Fibroblast of lung (primary cell): ENCODE measurements at regions not wholly inside any gene's neighbourhood (a gene's known extent, or its start where the extent isn't known, plus 50 kb on each side); places are given as distances from the start of the nearest gene placed in this dataset.

ENCODE experiments used
- DNase-seq, 2 donors: peaks; one replicate each; pipeline versions ENCODE4 v3.0.0 to v3.0.0-alpha.2; 2010; ENCODE audit warnings: low read depth in 2 of 2
- H2AFZ ChIP-seq: 2 replicates; pipeline ENCODE4 v1.5.1; 2012; ENCODE audit warnings: low read length, control low read depth, inconsistent platforms
- H3K27ac ChIP-seq: 2 replicates; pipeline ENCODE4 v1.5.1; 2011; ENCODE audit warnings: low read length, control low read depth; ENCODE audit not compliant: insufficient read depth
- H3K27me3 ChIP-seq: 2 replicates; pipeline ENCODE4 v1.5.1; 2011; ENCODE audit warnings: mild to moderate bottlenecking, low read length; ENCODE audit not compliant: control insufficient read depth, insufficient read depth
- H3K36me3 ChIP-seq: 2 replicates; pipeline ENCODE4 v1.5.1; 2011; ENCODE audit warnings: low read length; ENCODE audit not compliant: control insufficient read depth, insufficient read depth
- H3K4me1 ChIP-seq: 2 replicates; pipeline ENCODE4 v1.5.1; 2011; ENCODE audit warnings: low read length; ENCODE audit not compliant: control insufficient read depth, insufficient read depth; ENCODE audit errors: extremely low read depth
- H3K4me2 ChIP-seq: 2 replicates; pipeline ENCODE4 v1.5.1; 2011; ENCODE audit warnings: low read length, control low read depth; ENCODE audit not compliant: insufficient read depth; ENCODE audit errors: extremely low read depth
- H3K4me3 ChIP-seq, 4 experiments: fragments of 200-600 bp in 1 of 4; sonication (generic) in 1 of 4; replicated peaks in 1 of 4; 2 replicates each; pipeline ENCODE4 v1.5.1; 2011 to 2016; ENCODE audit warnings: low read length in 4 of 4, low read depth in 3 of 4, mild to moderate bottlenecking in 3 of 4, control low read depth in 2 of 4, inconsistent platforms in 1 of 4, mixed read lengths in 1 of 4; ENCODE audit not compliant: insufficient read depth in 1 of 4; ENCODE audit errors: control extremely low read depth in 1 of 4
- H3K79me2 ChIP-seq: 2 replicates; pipeline ENCODE4 v1.5.1; 2012; ENCODE audit warnings: mild to moderate bottlenecking, low read length, inconsistent platforms; ENCODE audit not compliant: control insufficient read depth, insufficient read depth
- H3K9ac ChIP-seq: 2 replicates; pipeline ENCODE4 v1.5.1; 2011; ENCODE audit warnings: mild to moderate bottlenecking, low read length, control low read depth; ENCODE audit not compliant: insufficient read depth
- H3K9me3 ChIP-seq: 2 replicates; pipeline ENCODE4 v1.5.1; 2012; ENCODE audit warnings: low read depth, low read length; ENCODE audit not compliant: control insufficient read depth, insufficient read depth
- H4K20me1 ChIP-seq: 2 replicates; pipeline ENCODE4 v1.5.1; 2011; ENCODE audit warnings: low read length; ENCODE audit not compliant: control insufficient read depth, insufficient read depth; ENCODE audit errors: extremely low read depth
- CTCF ChIP-seq, 2 donors: IDR thresholded peaks in 1 of 2; conservative IDR thresholded peaks in 1 of 2; 1 replicate in 1 of 2; 2 replicates in 1 of 2; pipeline ENCODE4 v1.5.1; 2011 to 2012; ENCODE audit warnings: low read length in 2 of 2, control low read depth in 1 of 2, inconsistent platforms in 1 of 2, low read depth in 1 of 2, mild to moderate bottlenecking in 1 of 2
- EZH2 ChIP-seq: IDR thresholded peaks from 2 replicates; pipeline ENCODE4 v1.5.1; 2012; ENCODE audit warnings: low read length, control low read depth, mild to moderate bottlenecking; ENCODE audit errors: missing control alignments

GRCh38 chr14:101217616-101218371 lies 314.3 kb upstream of the RTL1 start:
- Histone ChIP-seq H3K9me3 (no peaks in the 10 kb centered on the region), H3K4me3 (no peak overlapping the region), H3K9ac (no peak overlapping the region), H3K4me1 (no peaks in the 10 kb centered on the region), H4K20me1 (no peaks in the 10 kb centered on the region), H2AFZ (no peak overlapping the region), H3K27ac (no peak overlapping the region), H3K79me2 (no peaks in the 10 kb centered on the region), H3K4me2 (no peak overlapping the region), H3K27me3 (no peaks in the 10 kb centered on the region), H3K36me3 (no peaks in the 10 kb centered on the region)
- TF ChIP-seq EZH2 (no peak), CTCF (conservative IDR thresholded peaks at IDR 0.05 in 1 of 2, IDR thresholded peaks at IDR 0.05 in 1 of 2; ENCODE audit: low read depth in 1 of 2, low read length in 2 of 2) (no peak)
- no peak for DNase-seq

DNA sequence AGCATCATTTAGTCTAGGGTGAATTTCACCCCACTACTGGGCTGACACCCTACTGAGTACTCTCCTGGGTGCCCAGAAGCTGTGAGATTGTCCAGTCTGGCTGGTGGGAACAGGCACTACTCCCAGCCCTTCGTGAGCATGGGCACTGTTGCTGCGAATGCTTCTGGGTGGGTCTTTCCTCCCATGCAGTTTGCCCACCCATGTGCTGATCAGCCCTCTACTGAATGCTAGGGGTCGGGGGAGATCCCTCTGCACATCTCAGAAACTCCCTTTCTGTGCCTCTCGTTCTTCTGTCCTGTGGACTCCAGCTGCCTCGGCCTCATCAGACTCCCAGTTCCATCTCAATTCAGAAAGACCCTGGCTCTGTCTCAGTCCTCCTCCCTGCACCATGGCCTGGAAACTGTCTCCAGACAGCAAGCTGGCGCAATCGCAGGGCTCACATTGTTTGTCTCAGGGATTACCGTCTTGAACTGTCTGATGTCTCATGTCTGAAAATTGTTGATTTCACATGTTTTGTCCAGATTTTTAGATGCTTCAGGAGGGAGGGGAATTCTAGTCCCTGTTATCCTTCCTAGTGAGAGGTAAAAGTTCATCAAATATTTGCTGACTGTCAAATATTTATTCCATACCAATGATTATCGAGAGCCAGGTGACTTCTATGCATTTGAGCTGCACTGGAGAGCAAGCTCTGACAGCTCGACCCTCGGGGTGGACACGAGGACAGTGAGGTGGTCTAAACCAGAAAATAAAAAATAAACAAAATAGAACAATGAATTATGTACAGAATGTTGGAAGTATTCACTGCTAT lies 316.6 kb upstream of the RTL1 start:
- H3K27me3 ChIP-seq: no peaks in the 10 kb centered on the region
- H3K4me3 ChIP-seq: no peak overlapping the region
- TF ChIP-seq EZH2: no peak
- no peak for TF ChIP-seq CTCF (conservative IDR thresholded peaks at IDR 0.05 in 1 of 2, IDR thresholded peaks at IDR 0.05 in 1 of 2; ENCODE audit: low read depth in 1 of 2, low read length in 2 of 2)
- no peak for DNase-seq
- H3K79me2 ChIP-seq: no peaks in the 10 kb centered on the region
- H4K20me1 ChIP-seq: no peaks in the 10 kb centered on the region
- H2AFZ ChIP-seq: no peak overlapping the region
- no peaks in the 10 kb centered on the region for H3K36me3 ChIP-seq
- no peak overlapping the region for H3K4me2 ChIP-seq
- H3K9me3 ChIP-seq: no peaks in the 10 kb centered on the region
- no peaks in the 10 kb centered on the region for H3K4me1 ChIP-seq
- no peak overlapping the region for H3K27ac ChIP-seq
- H3K9ac ChIP-seq: no peak overlapping the region

- Histone ChIP-seq H3K9me3 (no peaks in the 10 kb centered on the region), H4K20me1 (no peaks in the 10 kb centered on the region), H3K4me2 (no peak overlapping the region), H3K9ac (no peak overlapping the region), H3K4me3 (no peak overlapping the region), H3K27me3 (no peaks in the 10 kb centered on the region), H3K27ac (no peak overlapping the region), H3K79me2 (no peaks in the 10 kb centered on the region), H3K4me1 (no peaks in the 10 kb centered on the region), H2AFZ (no peak overlapping the region), H3K36me3 (no peaks in the 10 kb centered on the region)
- no peak for DNase-seq
- TF ChIP-seq CTCF (conservative IDR thresholded peaks at IDR 0.05 in 1 of 2, IDR thresholded peaks at IDR 0.05 in 1 of 2; ENCODE audit: low read depth in 1 of 2, low read length in 2 of 2) (no peak), EZH2 (no peak)
Measured at GRCh38 chr14:101220921-101221510, 317.5 kb upstream of the RTL1 start.
